ENCODE measurements at regions not wholly inside any gene's neighbourhood (a gene's known extent, or its start where the extent isn't known, plus 50 kb on each side); places are given as distances from the start of the nearest gene placed in this dataset.

- no peak overlapping the region for H3K27ac ChIP-seq
- FAIRE-seq (no peak), DNase-seq (no peak), ATAC-seq (no peak)
- H3K4me1 ChIP-seq, result no peaks in the 10 kb centered on the region
- H3K9me3 ChIP-seq, result no peaks in the 10 kb centered on the region
- no peak for TF ChIP-seq CTCF (IDR thresholded peaks at IDR 0.05)
- H3K36me3 ChIP-seq, result no peaks in the 10 kb centered on the region
- 77 to 85% methylated on average over 3 of the region's 3 CpGs for WGBS, 2 donors
- peaks cover 0 to 2% (median 0%) of the 10 kb centered on the region in 4 donors for H3K27me3 ChIP-seq
- intact Hi-C loops (cut with DNase I), result no loop called here
- H3K4me3 ChIP-seq, result no peak overlapping the region
Observed at GRCh38 chr5:135205632-135206349, 171.8 kb upstream of the PITX1 start.

GRCh38 chr5:135204151-135204600 is 170.1 kb upstream of the PITX1 start:
- WGBS, 2 donors, result 42 to 59% methylated on average over 1 of the region's 1 CpG
- Histone ChIP-seq H3K4me3 (no peak overlapping the region), H3K27ac (no peak overlapping the region), H3K9me3 (no peaks in the 10 kb centered on the region), H3K36me3 (no peaks in the 10 kb centered on the region), H3K27me3 (peaks cover 0 to 3% (median 0%) of the 10 kb centered on the region in 4 donors), H3K4me1 (no peaks in the 10 kb centered on the region)
- ATAC-seq (no peak), DNase-seq (no peak), FAIRE-seq (no peak)
- no peak for TF ChIP-seq CTCF (IDR thresholded peaks at IDR 0.05)
- intact Hi-C loops (cut with DNase I), result no loop called here

GRCh38 chr5:135203593-135204036 is 169.6 kb upstream of the PITX1 start:
- H3K27ac ChIP-seq, result no peak overlapping the region
- peaks cover 0 to 3% (median 0%) of the 10 kb centered on the region in 4 donors for H3K27me3 ChIP-seq
- no peaks in the 10 kb centered on the region for H3K9me3 ChIP-seq
- ATAC-seq, result no peak
- H3K4me1 ChIP-seq, result no peaks in the 10 kb centered on the region
- WGBS, 2 donors, result 65 to 79% methylated on average over 4 of the region's 4 CpGs
- no peak for TF ChIP-seq CTCF (IDR thresholded peaks at IDR 0.05)
- intact Hi-C loops (cut with DNase I), result no loop called here
- FAIRE-seq, result no peak
- no peak overlapping the region for H3K4me3 ChIP-seq
- DNase-seq, result no peak
- no peaks in the 10 kb centered on the region for H3K36me3 ChIP-seq

GRCh38 chr5:135203019-135203418 is 169.0 kb upstream of the PITX1 start:
- TF ChIP-seq CTCF (IDR thresholded peaks at IDR 0.05), result no peak
- ATAC-seq (no peak), FAIRE-seq (no peak), DNase-seq (no peak)
- no peaks in the 10 kb centered on the region for H3K4me1 ChIP-seq
- H3K27ac ChIP-seq, result no peak overlapping the region
- H3K4me3 ChIP-seq, result no peak overlapping the region
- H3K9me3 ChIP-seq, result no peaks in the 10 kb centered on the region
- no peaks in the 10 kb centered on the region for H3K36me3 ChIP-seq
- H3K27me3 ChIP-seq, result peaks cover 0 to 3% (median 0%) of the 10 kb centered on the region in 4 donors
- intact Hi-C loops (cut with DNase I), result no loop called here
- WGBS, 2 donors, result 94% methylated on average over 2 of the region's 2 CpGs

GRCh38 chr5:135199919-135200318 is 165.9 kb upstream of the PITX1 start:
- no peaks in the 10 kb centered on the region for H3K9me3 ChIP-seq
- ATAC-seq (no peak), DNase-seq (no peak), FAIRE-seq (peak; percentile 37)
- intact Hi-C loops (cut with DNase I), result no loop called here
- H3K4me1 ChIP-seq, result no peaks in the 10 kb centered on the region
- TF ChIP-seq CTCF (IDR thresholded peaks at IDR 0.05), result no peak
- no peak overlapping the region for H3K27ac ChIP-seq
- no peaks in the 10 kb centered on the region for H3K36me3 ChIP-seq
- no peak overlapping the region for H3K4me3 ChIP-seq
- peaks cover 0 to 3% (median 0%) of the 10 kb centered on the region in 4 donors for H3K27me3 ChIP-seq
- 69% methylated on average over 1 of the region's 1 CpG for WGBS, 2 donors

Measured in pancreas (tissue), 10 donors.